GM19035 (cell line): ENCODE measurements at regions not wholly inside any gene's neighbourhood (a gene's known extent, or its start where the extent isn't known, plus 50 kb on each side); places are given as distances from the start of the nearest gene placed in this dataset.

ENCODE experiments used
- ATAC-seq: cut with Tn5 transposase; IDR thresholded peaks from one replicate; pipeline ENCODE4 v1.9.1; 2021; ENCODE audit not compliant: unreplicated experiment

DNA sequence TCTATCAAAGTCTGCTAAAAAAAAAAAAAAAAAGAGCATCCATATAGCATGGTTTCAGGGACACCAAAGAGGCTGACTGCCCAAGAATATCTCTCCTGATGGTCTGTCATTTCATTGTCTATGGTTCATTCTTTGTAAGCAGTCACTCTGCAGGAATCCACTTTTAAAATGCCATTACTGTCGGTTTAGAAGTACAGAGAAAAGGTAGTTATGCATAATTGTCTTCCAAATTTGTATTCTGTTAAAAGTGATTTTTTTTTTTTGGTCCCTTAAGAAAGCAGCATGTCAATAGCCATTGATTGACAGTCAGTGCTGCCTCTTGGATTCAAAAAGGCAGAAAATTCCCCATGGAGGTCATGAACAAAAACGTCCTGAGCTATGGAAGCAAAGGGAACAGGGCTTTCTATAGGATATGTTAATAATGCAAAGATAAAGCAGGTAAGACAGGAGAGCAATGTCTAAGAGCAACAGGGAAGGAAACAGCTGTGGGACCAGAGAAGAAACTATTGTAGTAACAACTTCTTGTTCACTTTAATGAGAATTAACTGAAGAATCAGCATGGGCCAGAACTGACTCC is 245.8 kb downstream of the TMX3 start:
- no peak for ATAC-seq

DNA sequence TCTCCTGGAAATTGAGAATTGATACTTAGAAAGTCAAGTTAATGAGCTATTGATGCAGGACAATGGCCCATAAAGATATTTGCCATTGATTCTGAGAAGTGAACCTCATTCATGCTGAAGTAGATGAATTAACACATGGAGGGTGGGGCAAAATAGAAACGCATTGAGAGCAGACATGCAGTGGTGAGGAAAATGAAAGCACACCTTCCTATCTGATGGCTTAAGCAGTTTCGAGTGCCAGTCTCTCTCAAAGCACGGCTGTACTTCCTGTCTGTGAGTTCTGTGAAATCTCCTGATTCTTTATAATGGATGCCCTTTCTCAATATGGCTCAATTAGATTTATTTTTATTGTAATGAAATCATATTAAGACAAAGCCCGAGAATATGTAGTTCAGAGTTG is 247.0 kb downstream of the TMX3 start:
- ATAC-seq = no peak

DNA sequence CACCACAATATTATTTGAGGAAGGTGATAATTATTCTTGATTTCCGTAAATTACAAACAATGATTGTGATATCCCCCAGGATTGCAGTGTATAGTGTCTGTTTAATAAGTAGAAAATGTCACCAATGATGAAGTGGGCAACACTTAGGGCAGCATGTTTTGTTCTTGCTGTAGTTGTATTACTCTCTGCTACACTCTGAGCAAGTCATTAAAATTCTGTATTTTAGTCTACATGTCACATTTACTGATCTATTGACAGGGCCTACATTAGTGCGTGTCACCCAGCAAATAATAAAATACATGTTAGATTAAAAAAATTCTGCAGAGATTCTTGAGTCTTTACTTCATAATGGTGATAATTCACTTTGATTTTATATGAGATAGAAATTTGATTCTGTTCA is 247.6 kb downstream of the TMX3 start:
- no peak for ATAC-seq

DNA sequence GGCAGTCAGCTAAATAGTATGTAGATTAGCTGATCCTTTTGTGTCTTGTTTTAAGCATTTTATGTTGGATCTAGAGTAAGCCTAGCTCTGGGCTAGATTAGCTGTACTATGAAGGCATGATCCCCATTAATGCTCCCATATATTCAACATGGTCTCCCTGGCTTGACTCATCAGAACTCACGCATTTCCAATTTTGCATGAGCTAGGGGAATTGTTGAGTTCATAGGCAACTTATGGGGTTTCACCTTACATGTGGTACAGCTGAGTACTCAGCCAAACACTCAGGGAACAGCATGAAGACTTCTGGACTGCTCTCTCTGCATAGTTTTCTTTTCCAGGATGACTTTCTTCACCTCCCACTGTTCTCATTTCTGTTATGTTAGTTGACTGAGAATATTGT is 248.2 kb downstream of the TMX3 start:
- ATAC-seq = no peak

DNA sequence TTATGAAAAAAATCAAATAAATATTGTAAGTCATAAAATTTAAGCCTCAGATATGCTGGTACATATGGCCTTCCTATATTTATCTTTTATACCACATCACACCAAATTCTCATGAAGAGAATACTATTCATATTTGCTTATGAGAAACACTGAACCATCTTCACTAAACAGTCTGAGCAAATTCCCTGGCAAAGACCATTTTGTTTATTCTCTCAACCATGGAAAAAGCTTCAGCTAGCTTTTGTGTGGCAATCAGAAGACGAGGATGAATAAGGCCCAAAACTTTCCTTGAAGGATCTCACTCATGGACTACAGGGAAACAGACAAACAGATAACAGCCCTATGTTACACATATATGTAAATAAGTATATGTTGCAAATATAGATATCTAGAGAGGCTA is 252.1 kb downstream of the TMX3 start:
- no peak for ATAC-seq

DNA sequence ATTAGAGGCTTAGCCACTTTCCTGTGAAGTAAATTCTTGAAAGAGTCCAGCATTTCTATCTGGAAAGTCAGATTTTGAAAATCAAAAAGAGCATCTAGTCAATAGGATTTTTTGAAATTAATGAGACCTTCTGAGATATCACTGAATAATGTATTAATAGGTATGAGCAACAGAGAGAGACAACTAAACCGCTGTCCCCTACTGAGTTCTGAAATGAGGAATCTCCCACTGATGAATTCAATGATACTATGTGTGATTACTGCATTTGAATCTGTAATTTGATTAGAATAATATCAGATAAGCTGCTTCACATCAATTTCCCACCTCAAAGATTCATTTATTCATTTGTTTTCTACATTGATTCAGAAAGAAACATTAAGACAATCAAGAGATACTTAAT is 252.8 kb downstream of the TMX3 start:
- ATAC-seq = no peak

DNA sequence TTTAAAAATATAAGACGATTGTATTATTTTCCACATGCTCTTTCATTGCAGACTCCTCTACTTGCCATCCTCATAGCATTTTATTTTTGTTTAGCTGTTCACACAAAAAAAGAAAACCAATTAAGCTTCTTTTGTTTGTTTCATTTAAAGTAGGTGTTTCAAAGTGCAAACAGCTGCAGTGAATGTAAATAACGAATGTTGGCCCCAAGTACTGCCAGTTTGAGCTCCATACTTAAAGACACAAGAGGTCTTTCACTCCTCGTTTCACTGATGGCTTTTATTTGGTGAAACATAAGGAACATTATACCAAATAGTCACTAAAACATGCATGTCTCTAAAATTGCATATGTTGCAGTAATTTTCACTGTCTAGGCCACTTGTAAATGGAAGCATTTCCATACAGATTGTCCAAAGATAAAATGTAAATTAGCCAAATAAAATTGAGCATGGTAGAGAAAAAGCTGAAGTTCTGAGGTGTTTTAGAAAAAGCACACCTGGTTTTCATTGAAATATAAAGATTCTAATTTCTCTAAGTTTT is 253.4 kb downstream of the TMX3 start:
- no peak for ATAC-seq

DNA sequence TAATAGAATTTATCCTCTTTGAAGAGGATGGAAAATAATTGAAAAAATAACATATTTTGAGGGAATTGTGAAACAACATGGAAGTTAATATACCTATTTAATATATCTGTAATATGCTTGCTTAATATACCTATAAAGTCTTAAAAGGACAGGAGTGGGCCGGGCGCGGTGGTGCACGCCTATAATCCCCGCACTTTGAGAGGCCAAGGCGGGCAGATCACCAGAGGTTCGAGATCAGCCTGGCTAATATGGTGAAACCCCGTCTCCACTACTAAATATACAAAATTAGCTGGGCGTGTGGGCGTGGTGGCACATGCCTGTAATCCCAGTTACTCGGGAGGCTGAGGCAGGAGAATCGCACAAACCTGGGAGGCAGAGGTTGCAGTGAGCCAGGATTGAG is 254.9 kb downstream of the TMX3 start:
- no peak for ATAC-seq

DNA sequence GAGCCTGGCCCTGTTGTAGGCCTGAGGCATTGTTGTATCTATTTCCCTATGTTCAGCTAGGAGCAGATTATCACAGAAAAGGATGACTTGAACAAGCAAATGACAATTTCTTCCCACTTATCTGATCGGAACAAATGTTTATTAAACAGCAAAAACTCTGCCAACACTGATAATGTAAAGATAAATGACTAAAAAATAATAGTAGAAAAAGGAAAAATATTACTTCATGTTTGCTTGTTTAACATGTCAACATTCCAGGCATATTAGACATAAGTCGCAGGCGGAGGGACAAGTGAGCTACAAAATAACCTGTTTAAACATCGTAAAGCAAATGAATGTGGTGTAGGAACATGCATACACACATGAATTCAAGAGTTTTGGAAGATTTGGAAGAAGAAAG is 257.9 kb downstream of the TMX3 start:
- no peak for ATAC-seq

DNA sequence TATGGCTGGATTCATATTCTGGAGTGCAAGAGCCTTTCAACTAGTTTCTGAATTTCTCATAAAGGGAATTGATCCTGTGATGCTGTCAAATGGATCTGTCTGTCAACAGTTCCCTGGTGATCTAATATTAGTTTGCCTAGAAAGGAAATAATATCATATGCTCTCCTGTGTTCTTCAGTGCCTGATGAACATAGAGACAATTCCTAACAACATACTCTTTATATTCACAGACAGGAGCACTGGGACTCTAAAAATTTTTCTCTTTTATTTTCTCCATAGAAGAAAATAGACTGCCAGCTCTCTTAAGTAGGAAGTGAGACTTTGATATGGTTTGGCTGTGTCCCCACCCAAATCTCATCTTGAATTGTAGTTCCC is 259.7 kb downstream of the TMX3 start:
- no peak for ATAC-seq

DNA sequence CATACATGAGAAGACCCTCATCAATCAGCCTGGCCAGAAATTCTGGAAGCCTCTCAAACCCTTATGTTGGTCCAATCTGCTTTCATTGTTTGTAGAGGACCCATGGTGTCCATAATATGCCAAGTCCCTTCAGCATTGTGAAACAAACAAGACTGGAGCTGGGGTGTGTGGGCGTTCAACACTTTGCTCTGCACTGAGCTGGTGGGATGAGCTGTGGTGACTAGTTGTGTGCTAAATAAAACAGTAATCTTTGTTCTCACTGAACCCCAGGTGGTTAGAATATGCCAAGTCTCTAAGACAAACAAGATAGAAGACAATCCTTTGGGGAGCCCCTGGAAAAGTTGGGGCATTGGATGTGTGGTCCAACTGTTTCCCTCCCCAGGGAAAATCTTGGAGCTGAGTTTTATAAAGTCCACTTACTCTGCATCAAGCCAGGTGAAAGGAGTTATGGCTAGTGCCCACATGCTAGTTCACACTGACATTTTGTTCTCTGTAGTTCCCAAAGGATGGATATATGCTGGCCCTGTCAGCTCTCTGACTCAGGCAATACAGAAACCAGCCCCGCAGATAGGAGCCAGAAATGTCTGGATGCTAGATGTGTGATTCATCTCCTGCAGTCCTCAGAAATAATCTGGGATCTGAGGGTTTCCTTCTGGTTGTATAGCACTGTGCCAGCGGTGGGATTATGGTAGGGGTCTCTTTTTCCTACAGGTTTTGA is 260.2 kb downstream of the TMX3 start:
- no peak for ATAC-seq

DNA sequence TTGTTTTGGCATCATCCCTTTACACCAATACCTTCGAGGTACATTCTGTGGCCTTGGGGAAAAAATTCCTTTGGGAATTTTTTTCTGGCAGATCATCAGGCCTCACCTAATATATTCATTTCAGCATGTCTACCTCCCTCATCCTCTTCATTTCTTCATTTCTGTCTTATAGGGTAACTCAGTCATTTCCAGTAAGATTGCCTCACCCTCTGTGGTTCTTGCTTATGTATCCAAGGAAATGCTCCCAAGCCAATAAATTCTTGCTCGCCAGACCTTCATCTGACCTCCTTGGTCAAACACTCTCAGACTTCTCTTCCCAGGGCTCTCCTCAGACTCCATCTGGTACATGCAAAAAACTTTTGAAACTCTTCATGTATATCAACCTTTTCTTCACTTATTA is 265.6 kb downstream of the TMX3 start:
- no peak for ATAC-seq

DNA sequence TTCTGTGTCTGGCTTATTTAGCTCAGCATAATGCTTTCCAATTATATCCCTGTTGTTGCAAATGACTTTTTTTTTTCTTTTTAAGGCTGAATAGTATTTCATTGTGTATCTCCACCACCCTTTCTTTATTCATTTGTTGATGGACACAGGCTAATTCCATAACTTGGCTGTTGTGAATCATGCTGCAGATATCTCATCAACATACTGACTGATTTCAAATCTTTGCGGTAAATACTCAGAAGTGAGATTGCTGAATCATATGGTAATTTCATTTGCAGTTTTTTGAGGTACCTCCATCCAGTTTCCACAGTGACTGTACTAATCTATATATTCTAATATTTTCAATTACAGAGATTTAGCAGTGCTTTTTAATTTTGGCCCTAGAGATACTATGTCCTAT is 266.2 kb downstream of the TMX3 start:
- no peak for ATAC-seq

DNA sequence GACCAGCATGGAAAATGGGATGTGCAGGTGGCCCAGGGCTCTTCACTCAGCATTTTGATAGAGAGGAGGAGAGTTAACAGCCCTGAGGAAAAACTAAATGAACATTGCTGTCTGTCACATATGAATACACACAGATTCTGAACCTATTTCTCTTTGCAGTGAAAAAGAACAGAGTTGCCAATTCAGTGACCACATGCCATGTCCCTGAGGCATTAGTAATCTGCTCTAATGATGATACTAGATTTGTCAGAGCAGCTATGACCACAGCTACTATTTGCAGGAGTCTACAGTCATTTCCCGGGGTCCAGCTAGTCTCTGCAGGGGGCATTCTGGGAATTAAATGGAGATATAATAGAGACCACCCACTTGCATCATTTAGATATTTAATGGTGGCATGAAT is 267.6 kb downstream of the TMX3 start:
- ATAC-seq = no peak

DNA sequence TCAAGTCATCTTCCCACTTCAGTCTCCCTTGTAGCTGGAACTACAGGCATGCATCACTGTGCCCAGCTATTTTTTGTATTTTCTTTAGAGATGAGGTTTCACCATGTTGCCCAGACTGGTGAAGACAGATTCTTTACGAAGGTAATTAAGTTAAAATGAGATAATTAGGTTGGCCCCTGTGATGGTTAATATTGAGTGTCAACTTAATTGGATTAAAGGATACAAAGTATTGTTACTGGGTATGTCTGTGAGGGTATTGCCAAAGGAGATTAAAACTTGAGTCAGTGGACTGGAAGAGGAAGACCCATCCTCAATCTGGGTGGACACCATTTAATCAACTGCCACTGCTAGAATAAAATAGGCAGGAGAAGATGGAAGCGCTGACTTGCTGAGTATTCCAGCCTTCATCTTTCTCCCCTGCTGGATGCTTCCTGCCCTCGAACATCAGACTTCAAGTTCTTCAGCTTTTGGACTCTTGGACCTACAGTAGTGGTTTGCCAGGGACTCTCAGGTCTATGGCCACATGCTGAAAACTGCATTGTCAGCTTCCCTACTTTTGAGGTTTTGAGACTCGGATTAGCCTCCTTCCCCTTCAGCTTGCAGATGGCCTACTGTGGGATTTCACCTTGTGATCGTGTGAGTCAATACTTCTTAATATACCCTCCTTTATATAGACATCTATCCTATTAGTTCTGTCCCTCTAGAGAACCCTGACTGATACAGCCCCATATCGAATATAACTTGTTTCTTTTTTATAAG is 269.1 kb downstream of the TMX3 start:
- no peak for ATAC-seq

DNA sequence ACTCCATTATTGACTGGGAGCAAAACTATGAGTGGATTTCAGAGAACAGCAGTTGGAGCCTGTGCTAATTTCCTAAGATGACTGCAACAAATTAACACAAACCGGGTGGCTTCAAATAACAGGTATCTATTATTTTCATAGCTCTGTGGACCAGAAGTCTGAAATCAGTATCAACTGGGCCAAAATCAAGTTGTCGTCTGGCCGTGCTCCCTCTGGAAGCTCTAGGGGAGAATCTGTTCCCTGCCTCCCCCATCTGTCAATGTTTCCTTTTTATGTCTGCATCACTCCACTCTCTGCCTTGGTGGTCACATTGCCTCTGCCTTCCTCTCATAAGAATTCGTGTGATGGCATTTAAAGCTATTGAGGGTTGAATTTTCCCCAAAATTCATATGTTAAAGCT is 269.8 kb downstream of the TMX3 start:
- ATAC-seq = no peak

DNA sequence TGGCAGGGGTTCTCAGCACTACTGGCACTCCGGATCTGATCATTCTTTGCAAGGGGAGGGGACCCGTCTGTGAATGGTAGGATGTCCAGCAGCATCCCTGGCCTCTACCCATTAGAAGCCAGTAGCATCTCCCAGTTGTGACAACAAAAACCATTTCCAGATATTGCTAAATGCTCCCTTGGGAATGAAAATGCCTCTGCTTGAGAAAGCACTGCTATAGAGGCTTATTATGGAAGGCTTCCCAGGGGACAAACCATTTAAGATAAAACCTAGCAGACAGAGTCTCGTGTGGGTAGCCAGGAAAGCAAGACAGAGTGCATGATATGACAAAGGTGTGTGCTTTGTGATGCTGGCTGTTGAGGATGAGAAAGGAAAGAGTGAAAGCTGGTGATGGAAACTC is 273.7 kb downstream of the TMX3 start:
- ATAC-seq = no peak

DNA sequence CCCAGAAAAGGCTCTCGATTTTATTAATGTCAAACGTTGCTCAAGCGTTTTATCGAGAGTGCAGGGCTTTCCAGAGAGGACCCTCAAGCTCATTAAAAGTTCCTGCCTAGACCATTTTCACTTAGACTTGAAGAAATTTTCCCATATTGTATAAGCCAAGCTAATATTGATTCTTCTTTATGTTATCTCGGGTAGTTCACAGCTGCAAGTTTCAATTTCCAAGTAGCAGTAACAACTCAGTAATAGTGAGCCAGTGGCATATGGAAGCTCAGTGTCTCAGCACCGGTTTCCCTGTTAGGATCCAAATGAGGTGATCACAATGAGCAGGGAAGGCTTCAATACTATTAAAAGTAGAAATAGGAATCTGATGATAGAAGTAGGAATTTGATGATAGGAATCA is 274.5 kb downstream of the TMX3 start:
- ATAC-seq = no peak

DNA sequence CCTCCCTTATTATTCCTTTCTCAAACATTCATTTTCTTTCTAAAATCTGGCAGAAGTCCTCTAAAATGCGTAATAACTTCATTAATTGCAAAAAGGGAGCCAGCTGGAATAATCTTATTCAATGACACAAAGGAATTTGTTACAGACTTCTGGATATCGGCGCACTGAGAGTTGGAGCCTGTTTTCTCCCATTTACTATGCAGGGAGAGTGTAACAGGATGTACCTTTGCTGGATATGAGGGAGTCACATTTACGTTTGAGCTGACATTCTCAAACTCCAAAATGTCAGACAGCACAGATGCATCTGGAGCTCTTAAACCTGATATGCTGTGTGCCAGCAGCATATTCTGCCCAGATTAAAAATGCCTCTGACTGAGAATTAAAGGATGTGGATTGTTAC is 275.3 kb downstream of the TMX3 start:
- no peak for ATAC-seq

DNA sequence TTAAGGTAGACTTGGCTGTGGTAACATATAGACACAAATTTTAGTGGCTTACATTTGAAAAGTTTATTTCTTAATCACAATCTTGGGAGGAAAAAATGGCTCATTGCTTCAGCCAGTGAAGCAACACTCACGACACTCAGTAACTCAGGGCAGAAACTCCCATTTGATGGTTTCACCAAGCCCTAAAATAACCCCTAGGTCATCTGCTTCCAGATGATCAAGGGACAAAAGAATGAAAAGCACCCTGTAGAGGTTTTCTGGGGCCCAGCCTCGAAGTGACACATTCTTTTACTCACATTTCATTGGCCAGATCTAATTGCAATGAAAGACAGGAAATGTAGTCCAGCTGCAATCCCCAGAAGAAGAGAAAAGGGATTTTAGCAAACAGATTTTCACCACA is 275.9 kb downstream of the TMX3 start:
- ATAC-seq = no peak

DNA sequence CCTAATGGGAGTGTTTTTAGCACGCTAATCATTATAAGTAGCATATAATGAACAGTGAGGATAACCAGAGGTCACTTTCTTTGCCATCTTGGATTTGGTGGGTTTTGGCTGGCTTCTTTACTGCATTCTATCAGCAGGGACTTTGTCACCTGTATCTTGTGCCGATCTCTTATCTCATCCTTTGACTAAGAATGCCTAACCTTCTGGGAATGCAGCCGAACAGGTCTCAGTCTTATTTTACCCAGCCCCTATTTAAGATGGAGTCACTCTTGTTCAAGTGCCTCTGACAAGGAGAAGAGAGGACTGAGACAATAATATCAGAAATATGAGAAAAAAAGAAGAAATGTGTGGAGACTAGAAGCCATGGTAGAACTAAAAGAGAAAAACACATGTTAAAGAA is 276.4 kb downstream of the TMX3 start:
- no peak for ATAC-seq

DNA sequence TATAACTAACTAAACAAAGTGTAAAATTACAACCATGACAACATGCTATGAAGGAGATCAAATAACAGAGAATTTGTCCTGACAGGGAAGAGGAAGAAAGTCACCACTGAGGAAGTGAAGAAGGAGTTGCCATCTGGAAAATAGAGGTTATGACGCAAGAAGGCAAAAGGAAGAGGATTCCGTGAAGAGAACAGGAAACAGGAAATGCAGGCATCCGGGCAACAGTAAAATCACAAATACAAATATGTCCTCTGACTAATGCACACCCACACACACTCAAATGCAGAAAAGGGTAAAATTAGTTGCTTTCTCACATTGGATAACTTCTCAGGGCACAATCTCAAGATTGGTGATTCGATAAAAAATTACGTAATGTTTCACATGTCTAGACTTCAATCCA is 278.4 kb downstream of the TMX3 start:
- ATAC-seq = no peak
